ENCODE measurements at regions not wholly inside any gene's neighbourhood (a gene's known extent, or its start where the extent isn't known, plus 50 kb on each side); places are given as distances from the start of the nearest gene placed in this dataset.

DNA sequence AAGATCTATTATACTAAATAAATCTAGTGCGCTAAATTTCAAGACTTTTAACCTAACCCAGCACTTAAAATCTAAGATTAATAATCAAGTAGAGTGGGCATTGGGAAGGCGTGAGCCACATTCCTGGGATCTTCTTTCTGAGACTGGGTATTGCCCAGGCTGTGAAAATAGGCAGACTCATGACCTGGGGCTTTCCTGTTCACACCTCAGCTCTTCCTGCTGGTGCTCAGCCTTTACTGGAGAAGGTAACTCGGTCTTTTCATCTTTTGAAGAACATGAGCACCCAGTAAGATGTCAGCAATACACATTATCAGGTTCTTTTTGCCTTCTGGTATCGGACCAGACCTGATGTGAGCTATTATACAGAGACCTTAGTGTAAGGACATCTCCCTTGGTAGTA is 500.5 kb downstream of the PLCL1 start:
- in situ Hi-C loops (cut with MboI): loop anchor here (25.0 kb wide), 2 partner anchors 1182 to 1432 kb away; no protein-coding TSS in a partner anchor
- Histone ChIP-seq H3K9me1 (ENCODE audit: control insufficient read depth, insufficient read depth, low read length) (no peaks in the 10 kb centered on the region), H3K27me3 (ENCODE audit: control insufficient read depth in 2 of 2, insufficient read depth in 2 of 2, low read length in 2 of 2) (peaks cover 0 to 10% of the 10 kb centered on the region in 2 experiments; a peak in 2 of 5 replicates), H3K4me2 (ENCODE audit: insufficient read depth, low read length) (no peak overlapping the region), H3K36me3 (ENCODE audit: control insufficient read depth, insufficient read depth, low read length) (no peaks in the 10 kb centered on the region), H3K4me1 (replicated peaks in 1 of 2; ENCODE audit: control insufficient read depth in 2 of 2, insufficient read depth in 2 of 2, low read length in 2 of 2) (no peaks in the 10 kb centered on the region), H3K9me3 (replicated peaks; ENCODE audit: control insufficient read depth, insufficient read depth, low read depth, low read length) (no peaks in the 10 kb centered on the region), H4K20me1 (replicated peaks; ENCODE audit: control insufficient read depth, insufficient read depth, low read length) (no peaks in the 10 kb centered on the region), H3K27ac (ENCODE audit: extremely low read depth, low read depth, low read length) (no peak overlapping the region), H3K79me2 (ENCODE audit: control insufficient read depth, insufficient read depth, low read length) (no peaks in the 10 kb centered on the region), H3K4me3 (no peak overlapping the region), H2AFZ (ENCODE audit: low read depth, low read length) (no peak overlapping the region), H3K9ac (ENCODE audit: insufficient read depth in 1 of 2, low read depth in 2 of 2, low read length in 2 of 2) (no peak overlapping the region)
- ATAC-seq: no peak
- CTCF ChIA-PET (ENCODE audit: low intra/inter-chr PET ratio): no interaction called here
- WGBS (ENCODE audit: insufficient coverage, low coverage, missing lambda C conversion rate): 3% methylated on average over 3 of the region's 4 CpGs
- DNase-seq (ENCODE audit: extremely low read depth in 1 of 4, low spot score in 3 of 4): no peak
- no TSS peak for BruUV-seq (replicated peaks)
- no peak for FAIRE-seq
- POLR2A ChIA-PET: no interaction called here
- TF ChIP-seq ZNF3 (CRISPR knock-in tag; IDR thresholded peaks at IDR 0.05): no peak
- TF ChIP-seq WHSC1 (IDR thresholded peaks at IDR 0.05; ENCODE audit: low read length): no peak
- no peak for TF ChIP-seq MEIS2 (IDR thresholded peaks at IDR 0.05; ENCODE audit: partially characterized antibody)
- no peak for TF ChIP-seq SMAD1 (IDR thresholded peaks at IDR 0.05; ENCODE audit: low read depth, low read length, partially characterized antibody)
- no peak for TF ChIP-seq PHB (CRISPR knock-in tag; IDR thresholded peaks at IDR 0.05)
- TF ChIP-seq HDAC2 (IDR thresholded peaks at IDR 0.05): no peak
- TF ChIP-seq, protein P1, sequence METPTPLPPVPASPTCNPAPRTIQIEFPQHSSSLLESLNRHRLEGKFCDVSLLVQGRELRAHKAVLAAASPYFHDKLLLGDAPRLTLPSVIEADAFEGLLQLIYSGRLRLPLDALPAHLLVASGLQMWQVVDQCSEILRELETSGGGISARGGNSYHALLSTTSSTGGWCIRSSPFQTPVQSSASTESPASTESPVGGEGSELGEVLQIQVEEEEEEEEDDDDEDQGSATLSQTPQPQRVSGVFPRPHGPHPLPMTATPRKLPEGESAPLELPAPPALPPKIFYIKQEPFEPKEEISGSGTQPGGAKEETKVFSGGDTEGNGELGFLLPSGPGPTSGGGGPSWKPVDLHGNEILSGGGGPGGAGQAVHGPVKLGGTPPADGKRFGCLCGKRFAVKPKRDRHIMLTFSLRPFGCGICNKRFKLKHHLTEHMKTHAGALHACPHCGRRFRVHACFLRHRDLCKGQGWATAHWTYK (CRISPR knock-in tag; IDR thresholded peaks at IDR 0.05): no peak
- TF ChIP-seq ZNF586 (CRISPR knock-in tag; conservative IDR thresholded peaks at IDR 0.05): no peak
- TF ChIP-seq, protein P2, sequence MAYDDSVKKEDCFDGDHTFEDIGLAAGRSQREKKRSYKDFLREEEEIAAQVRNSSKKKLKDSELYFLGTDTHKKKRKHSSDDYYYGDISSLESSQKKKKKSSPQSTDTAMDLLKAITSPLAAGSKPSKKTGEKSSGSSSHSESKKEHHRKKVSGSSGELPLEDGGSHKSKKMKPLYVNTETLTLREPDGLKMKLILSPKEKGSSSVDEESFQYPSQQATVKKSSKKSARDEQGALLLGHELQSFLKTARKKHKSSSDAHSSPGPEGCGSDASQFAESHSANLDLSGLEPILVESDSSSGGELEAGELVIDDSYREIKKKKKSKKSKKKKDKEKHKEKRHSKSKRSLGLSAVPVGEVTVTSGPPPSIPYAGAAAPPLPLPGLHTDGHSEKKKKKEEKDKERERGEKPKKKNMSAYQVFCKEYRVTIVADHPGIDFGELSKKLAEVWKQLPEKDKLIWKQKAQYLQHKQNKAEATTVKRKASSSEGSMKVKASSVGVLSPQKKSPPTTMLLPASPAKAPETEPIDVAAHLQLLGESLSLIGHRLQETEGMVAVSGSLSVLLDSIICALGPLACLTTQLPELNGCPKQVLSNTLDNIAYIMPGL (CRISPR knock-in tag; IDR thresholded peaks at IDR 0.05): no peak
- intact Hi-C loops (cut with micrococcal nuclease): no loop called here
